Upper lobe of left lung (tissue), 6 donors: ENCODE measurements at regions not wholly inside any gene's neighbourhood (a gene's known extent, or its start where the extent isn't known, plus 50 kb on each side); places are given as distances from the start of the nearest gene placed in this dataset.
A peak's percentile ranks its signal among the peaks of the same experiment; 100 is the strongest.
"Not testable (repeated sequence)": the region's sequence is repeated elsewhere in the genome, so short reads cannot be mapped to it uniquely, and the experiment has no call there.

Experiments used
- ATAC-seq, 2 donors: fragments of 200-7000 bp; cut with Tn5 transposase; one replicate each; pipeline ENCODE4 v1.9.1; 2022; ENCODE audit warnings: mild to moderate bottlenecking in 2 of 2, moderate library complexity in 2 of 2; ENCODE audit not compliant: low FRiP score in 2 of 2
- DNase-seq, 2 donors: peaks; one replicate each; pipeline ENCODE4 v3.0.0-alpha.2; 2019 to 2020
- H3K27ac ChIP-seq, 4 donors: fragments of 200-600 bp; sonication (generic); one replicate each; pipeline ENCODE4 v1.5.1; 2016 to 2019
- H3K27me3 ChIP-seq, 4 donors: fragments of 200-600 bp; sonication (generic); one replicate each; pipeline ENCODE4 v1.5.1; 2017 to 2019
- H3K36me3 ChIP-seq, 4 donors: fragments of 200-600 bp; sonication (generic); one replicate each; pipeline ENCODE4 v1.5.1; 2016 to 2019
- H3K4me1 ChIP-seq, 4 donors: fragments of 200-600 bp; sonication (generic); one replicate each; pipeline ENCODE4 v1.5.1; 2018 to 2019
- H3K4me3 ChIP-seq, 4 donors: fragments of 200-600 bp; sonication (generic); one replicate each; pipeline ENCODE4 v1.5.1; 2017 to 2019; ENCODE audit warnings: mild to moderate bottlenecking in 2 of 4, moderate library complexity in 1 of 4
- H3K9me3 ChIP-seq, 4 donors: fragments of 200-600 bp; sonication (generic); one replicate each; pipeline ENCODE4 v1.5.1; 2018 to 2019
- EP300 ChIP-seq, 4 donors: sonication (generic); formaldehyde crosslinking; IDR thresholded peaks; one replicate each; pipeline ENCODE4 v1.5.1; 2017; ENCODE audit warnings: antibody characterized with exemption in 4 of 4, control low read depth in 2 of 4
- POLR2A ChIP-seq, 4 donors: fragments of 450-650 bp; IDR thresholded peaks; one replicate each; pipeline ENCODE4 v1.5.1; 2016 to 2017; ENCODE audit warnings: antibody characterized with exemption in 4 of 4, mild to moderate bottlenecking in 2 of 4
- POLR2AphosphoS5 ChIP-seq, 2 donors: sonication (generic); formaldehyde crosslinking; IDR thresholded peaks; one replicate each; pipeline ENCODE4 v1.5.1; 2017; ENCODE audit warnings: antibody characterized with exemption in 2 of 2
- WGBS, 2 donors: methylation state at CpG; one replicate each; pipeline ENCODE4 v1.1.5; 2017 to 2018; 5-methylcytosine and 5-hydroxymethylcytosine counted together
- TF ChIP-seq, protein P1 (sequence below), 6 experiments: fragments of 450-650 bp in 4 of 6; fragments of 200-600 bp in 2 of 6; sonication (generic) in 2 of 6; IDR thresholded peaks; one replicate each; pipeline ENCODE4 v1.5.1; 2016 to 2019; ENCODE audit warnings: antibody characterized with exemption in 6 of 6
- donor health status: DM: no; HTN: no; CAD: no; lungs with moderate emphysema.
- donor health status: DM: no; HTN: yes; CAD: no; lungs with severe emphysema.

DNA sequence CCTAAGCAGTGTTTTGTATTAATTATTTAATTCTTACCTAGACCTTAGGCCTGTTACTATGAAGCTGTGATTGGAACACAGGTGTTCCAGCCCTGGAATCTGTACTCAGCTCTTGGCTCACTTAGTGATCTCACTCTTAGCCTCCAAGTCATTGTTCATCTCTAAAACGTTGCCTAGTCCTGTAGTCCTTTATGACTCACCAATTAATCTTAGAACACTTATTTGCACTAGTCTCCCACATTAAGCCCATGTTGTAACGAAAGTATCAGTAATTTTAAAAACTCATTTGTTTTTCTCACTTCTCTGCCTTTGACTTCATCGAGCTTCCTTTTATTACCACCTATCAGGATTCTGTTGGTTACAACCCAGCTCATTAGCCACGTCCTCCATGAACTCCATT lies 1224.7 kb upstream of the TENM3 start:
- Histone ChIP-seq H3K4me3 (no peak overlapping the region), H3K27me3 (no peaks in the 10 kb centered on the region), H3K36me3 (no peaks in the 10 kb centered on the region), H3K9me3 (peaks cover 0 to 9% (median 0%) of the 10 kb centered on the region in 4 donors), H3K27ac (no peak overlapping the region), H3K4me1 (no peaks in the 10 kb centered on the region)
- no peak for TF ChIP-seq EP300 (IDR thresholded peaks at IDR 0.05)
- no peak for TF ChIP-seq POLR2AphosphoS5 (IDR thresholded peaks at IDR 0.05)
- TF ChIP-seq, protein P1, sequence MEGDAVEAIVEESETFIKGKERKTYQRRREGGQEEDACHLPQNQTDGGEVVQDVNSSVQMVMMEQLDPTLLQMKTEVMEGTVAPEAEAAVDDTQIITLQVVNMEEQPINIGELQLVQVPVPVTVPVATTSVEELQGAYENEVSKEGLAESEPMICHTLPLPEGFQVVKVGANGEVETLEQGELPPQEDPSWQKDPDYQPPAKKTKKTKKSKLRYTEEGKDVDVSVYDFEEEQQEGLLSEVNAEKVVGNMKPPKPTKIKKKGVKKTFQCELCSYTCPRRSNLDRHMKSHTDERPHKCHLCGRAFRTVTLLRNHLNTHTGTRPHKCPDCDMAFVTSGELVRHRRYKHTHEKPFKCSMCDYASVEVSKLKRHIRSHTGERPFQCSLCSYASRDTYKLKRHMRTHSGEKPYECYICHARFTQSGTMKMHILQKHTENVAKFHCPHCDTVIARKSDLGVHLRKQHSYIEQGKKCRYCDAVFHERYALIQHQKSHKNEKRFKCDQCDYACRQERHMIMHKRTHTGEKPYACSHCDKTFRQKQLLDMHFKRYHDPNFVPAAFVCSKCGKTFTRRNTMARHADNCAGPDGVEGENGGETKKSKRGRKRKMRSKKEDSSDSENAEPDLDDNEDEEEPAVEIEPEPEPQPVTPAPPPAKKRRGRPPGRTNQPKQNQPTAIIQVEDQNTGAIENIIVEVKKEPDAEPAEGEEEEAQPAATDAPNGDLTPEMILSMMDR (IDR thresholded peaks at IDR 0.05) = no peak
- no peak for TF ChIP-seq POLR2A (IDR thresholded peaks at IDR 0.05)
- ATAC-seq (no peak), DNase-seq (no peak)
- WGBS, 2 donors = 43 to 44% methylated on average over 4 of the region's 4 CpGs

DNA sequence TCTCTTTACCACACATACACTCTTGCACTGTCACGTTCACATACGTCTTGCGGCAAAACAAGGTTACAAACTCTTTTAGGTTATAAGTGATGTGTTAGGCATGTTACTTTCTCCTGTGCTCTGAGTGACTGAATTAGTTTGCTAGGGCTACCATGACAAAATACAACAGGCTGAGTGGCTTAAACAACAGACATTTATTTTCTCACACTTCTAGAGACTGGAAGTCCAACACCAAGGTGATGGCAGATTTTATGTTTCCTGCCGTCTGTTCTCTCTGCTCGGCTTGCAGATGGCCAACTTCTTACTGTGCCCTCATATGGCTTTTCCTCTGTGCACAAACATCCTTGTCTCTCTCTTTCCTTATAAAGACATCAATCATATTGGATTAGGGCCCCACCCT lies 1224.3 kb upstream of the TENM3 start:
- Histone ChIP-seq H3K36me3 (no peaks in the 10 kb centered on the region), H3K4me3 (no peak overlapping the region), H3K27ac (no peak overlapping the region), H3K4me1 (no peaks in the 10 kb centered on the region), H3K27me3 (no peaks in the 10 kb centered on the region), H3K9me3 (peaks cover 0 to 5% (median 0%) of the 10 kb centered on the region in 4 donors)
- DNase-seq (no peak), ATAC-seq (no peak)
- TF ChIP-seq EP300 (IDR thresholded peaks at IDR 0.05) = no peak
- no peak for TF ChIP-seq POLR2A (IDR thresholded peaks at IDR 0.05)
- TF ChIP-seq POLR2AphosphoS5 (IDR thresholded peaks at IDR 0.05) = no peak
- TF ChIP-seq, protein P1 (IDR thresholded peaks at IDR 0.05) = no peak
- 54 to 60% methylated on average over 5 of the region's 5 CpGs for WGBS, 2 donors

DNA sequence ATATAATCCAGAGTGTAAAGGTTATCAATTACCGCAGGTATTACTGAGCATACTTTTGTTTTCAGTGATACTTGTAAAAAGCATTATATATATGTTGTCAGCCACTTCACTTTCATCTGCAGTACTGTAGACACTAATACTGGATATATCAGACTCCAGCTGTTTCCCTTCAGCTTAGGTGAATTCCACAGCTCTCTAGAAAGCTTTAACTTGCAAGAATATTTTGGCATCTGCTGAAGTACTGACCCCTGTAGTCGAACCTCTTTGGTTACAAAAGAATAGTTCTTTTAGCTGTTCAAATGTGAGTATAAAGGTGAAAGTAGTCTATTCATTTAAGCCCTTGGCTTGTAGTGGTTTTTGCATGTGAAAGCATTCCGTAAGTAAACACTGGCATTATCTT lies 1222.7 kb upstream of the TENM3 start:
- no peak for DNase-seq

DNA sequence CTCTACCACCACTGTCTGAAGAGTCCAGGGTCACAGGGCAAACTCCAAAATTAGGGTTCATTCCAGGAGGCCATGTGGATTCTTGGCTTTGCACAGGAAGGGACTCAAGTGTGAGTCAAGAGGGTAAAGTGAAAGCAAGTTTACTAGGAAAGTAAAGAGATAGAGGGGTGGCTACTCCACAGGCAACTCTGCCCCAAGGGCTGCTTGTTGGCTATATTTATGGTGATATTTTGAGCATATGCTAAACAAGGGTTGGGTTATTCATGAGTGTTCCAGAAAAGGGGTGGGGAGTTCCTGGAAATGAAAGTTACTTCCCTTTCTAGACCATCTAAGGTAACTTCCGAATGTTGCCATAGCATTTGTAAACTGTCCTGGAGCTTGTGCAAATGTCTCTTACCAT lies 1222.0 kb upstream of the TENM3 start:
- DNase-seq (no peak), ATAC-seq (no peak)
- H3K4me3 ChIP-seq = no peak overlapping the region
- H3K4me1 ChIP-seq = no peaks in the 10 kb centered on the region
- H3K36me3 ChIP-seq = no peaks in the 10 kb centered on the region
- no peaks in the 10 kb centered on the region for H3K27me3 ChIP-seq
- no peak for TF ChIP-seq EP300 (IDR thresholded peaks at IDR 0.05)
- TF ChIP-seq, protein P1 (IDR thresholded peaks at IDR 0.05) = no peak
- TF ChIP-seq POLR2AphosphoS5 (IDR thresholded peaks at IDR 0.05) = no peak
- TF ChIP-seq POLR2A (IDR thresholded peaks at IDR 0.05) = no peak
- no peaks in the 10 kb centered on the region for H3K9me3 ChIP-seq
- H3K27ac ChIP-seq = no peak overlapping the region
- 71 to 85% methylated on average over 1 of the region's 1 CpG for WGBS, 2 donors

More for the DNA sequence above, 1222.7 kb upstream of the TENM3 start:
- Histone ChIP-seq H3K36me3 (no peaks in the 10 kb centered on the region), H3K9me3 (no peaks in the 10 kb centered on the region), H3K27ac (no peak overlapping the region), H3K4me3 (no peak overlapping the region), H3K27me3 (no peaks in the 10 kb centered on the region), H3K4me1 (no peaks in the 10 kb centered on the region)
- whole genome bisulfite sequencing, 2 donors = 36 to 42% methylated on average over 3 of the region's 3 CpGs
- TF ChIP-seq, protein P1 (IDR thresholded peaks at IDR 0.05) = no peak
- TF ChIP-seq POLR2A (IDR thresholded peaks at IDR 0.05) = no peak
- TF ChIP-seq POLR2AphosphoS5 (IDR thresholded peaks at IDR 0.05) = no peak
- no peak for TF ChIP-seq EP300 (IDR thresholded peaks at IDR 0.05)
- no peak for ATAC-seq

DNA sequence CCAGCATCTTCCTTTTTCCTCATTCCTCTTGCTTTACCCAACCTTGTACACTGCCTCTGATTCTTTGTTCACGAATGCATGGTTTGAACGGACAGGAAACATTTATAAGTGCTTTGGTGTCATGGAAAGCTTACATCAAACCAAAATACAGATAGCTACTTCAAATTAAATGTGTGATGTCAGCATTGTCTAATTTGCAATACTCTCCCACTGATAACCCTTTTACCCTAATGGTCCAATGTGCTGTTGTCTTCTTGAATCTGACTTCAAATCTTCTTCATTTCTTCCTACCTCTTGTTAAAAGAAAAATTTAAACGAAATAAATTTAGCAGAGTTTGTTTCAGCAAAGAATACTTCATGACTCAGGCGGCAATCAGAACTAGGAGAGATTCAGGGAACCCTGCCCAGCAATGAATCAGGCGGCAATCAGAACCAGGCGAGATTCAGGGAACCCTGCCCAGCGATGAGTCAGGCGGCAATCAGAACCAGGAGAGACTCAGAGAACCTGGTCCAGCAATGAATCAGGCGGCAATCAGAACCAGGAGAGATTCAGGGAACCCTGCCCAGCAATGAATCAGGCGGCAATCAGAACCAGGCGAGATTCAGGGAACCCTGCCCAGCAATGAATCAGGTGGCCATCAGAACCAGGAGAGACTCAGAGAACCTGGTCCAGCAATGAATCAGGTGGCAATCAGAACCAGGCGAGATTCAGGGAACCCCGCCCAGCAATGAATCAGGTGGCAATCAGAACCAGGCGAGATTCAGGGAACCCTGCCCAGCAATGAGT lies 1212.9 kb upstream of the TENM3 start:
- H3K27me3 ChIP-seq, H3K4me3 ChIP-seq, H3K4me1 ChIP-seq, DNase-seq, H3K36me3 ChIP-seq, H3K9me3 ChIP-seq, H3K27ac ChIP-seq: not testable (repeated sequence)
- 86 to 89% methylated on average over 14 of the region's 14 CpGs for WGBS, 2 donors
- peak in 1 of 2 donors; percentile 46 for ATAC-seq
